ENCODE measurements at regions not wholly inside any gene's neighbourhood (a gene's known extent, or its start where the extent isn't known, plus 50 kb on each side); places are given as distances from the start of the nearest gene placed in this dataset.

- TF ChIP-seq CTCF (IDR thresholded peaks at IDR 0.05) (no peak), POLR2AphosphoS5 (IDR thresholded peaks at IDR 0.05) (peak; percentile 56)
Measured at GRCh38 chr17:12574525-12574924, 91.2 kb upstream of the MYOCD start.

Data from prostate gland (tissue), 2 donors.